Ectodermal cell (in vitro differentiated cells): ENCODE measurements at regions not wholly inside any gene's neighbourhood (a gene's known extent, or its start where the extent isn't known, plus 50 kb on each side); places are given as distances from the start of the nearest gene placed in this dataset.
"Not testable (repeated sequence)": the region's sequence is repeated elsewhere in the genome, so short reads cannot be mapped to it uniquely, and the experiment has no call there.

Source experiments
- H3K27ac ChIP-seq: 2 replicates; pipeline ENCODE4 v1.7.0; 2013; ENCODE audit warnings: mild to moderate bottlenecking, low read depth, low read length; ENCODE audit not compliant: insufficient read depth, poor library complexity, severe bottlenecking
- H3K27me3 ChIP-seq: 2 replicates; pipeline ENCODE4 v1.7.0; 2013; ENCODE audit warnings: mild to moderate bottlenecking, low read length; ENCODE audit not compliant: insufficient read depth, control insufficient read depth, poor library complexity, severe bottlenecking
- H3K36me3 ChIP-seq: one replicate; pipeline ENCODE4 v1.7.0; 2013; ENCODE audit warnings: low read length; ENCODE audit not compliant: control insufficient read depth, insufficient read depth
- H3K4me1 ChIP-seq: one replicate; pipeline ENCODE4 v1.7.0; 2013; ENCODE audit warnings: low read length; ENCODE audit not compliant: control insufficient read depth, insufficient read depth
- H3K4me3 ChIP-seq: 2 replicates; pipeline ENCODE4 v1.7.0; 2013; ENCODE audit warnings: low read depth, low read length, control low read depth; ENCODE audit not compliant: insufficient read depth
- H3K9me3 ChIP-seq: 2 replicates; pipeline ENCODE4 v1.7.0; 2013; ENCODE audit warnings: mild to moderate bottlenecking, low read length, moderate library complexity; ENCODE audit not compliant: control insufficient read depth
- WGBS, 2 experiments: methylation state at CpG; one replicate each; pipeline ENCODE4 v1.1.7; 2013; ENCODE audit warnings: missing lambda C conversion rate in 2 of 2; 5-methylcytosine and 5-hydroxymethylcytosine counted together

DNA sequence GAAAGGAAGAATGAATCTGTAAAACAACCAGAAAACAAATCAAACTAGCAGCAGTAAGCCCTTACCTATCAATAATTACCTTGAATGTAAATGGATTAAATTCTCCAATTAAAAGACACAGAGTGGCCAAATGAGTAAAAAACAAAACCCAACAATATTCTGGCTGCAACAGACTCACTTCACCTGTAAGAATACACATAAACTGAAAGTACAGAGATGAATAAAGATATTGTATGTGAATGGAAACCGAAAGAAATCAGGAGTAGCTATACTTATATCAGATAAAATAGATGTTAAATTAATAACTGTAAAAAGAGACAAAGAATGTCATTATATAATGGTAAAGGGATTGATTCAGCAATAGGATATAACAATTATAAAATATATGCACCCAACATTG, 514.5 kb upstream of the DPPA4 start:
- no peaks in the 10 kb centered on the region for H3K36me3 ChIP-seq
- H3K9me3 ChIP-seq: no peaks in the 10 kb centered on the region
- H3K4me3 ChIP-seq: no peak overlapping the region
- H3K27me3 ChIP-seq: no peaks in the 10 kb centered on the region
- H3K4me1 ChIP-seq: no peaks in the 10 kb centered on the region
- no peak overlapping the region for H3K27ac ChIP-seq
- no CpG with 5 or more reads among the region's 1 CpG for WGBS, 2 experiments

GRCh38 chr3:109852283-109852682, 514.9 kb upstream of the DPPA4 start:
- WGBS, 2 experiments: 100% methylated on average over 2 of the region's 3 CpGs; no CpG with 5 or more reads in 1 of the 2 experiments
- no peaks in the 10 kb centered on the region for H3K36me3 ChIP-seq

GRCh38 chr3:109853077-109853731, 515.9 kb upstream of the DPPA4 start:
- Histone ChIP-seq H3K9me3 (no peaks in the 10 kb centered on the region), H3K27me3 (no peaks in the 10 kb centered on the region), H3K4me1 (no peaks in the 10 kb centered on the region), H3K36me3 (no peaks in the 10 kb centered on the region), H3K27ac (no peak overlapping the region), H3K4me3 (no peak overlapping the region)
- 90 to 100% methylated on average over 2 of the region's 2 CpGs for WGBS, 2 experiments

More at GRCh38 chr3:109852283-109852682, 514.9 kb upstream of the DPPA4 start:
- H3K4me3 ChIP-seq: no peak overlapping the region
- no peaks in the 10 kb centered on the region for H3K9me3 ChIP-seq
- H3K4me1 ChIP-seq: no peaks in the 10 kb centered on the region
- no peaks in the 10 kb centered on the region for H3K27me3 ChIP-seq
- no peak overlapping the region for H3K27ac ChIP-seq

DNA sequence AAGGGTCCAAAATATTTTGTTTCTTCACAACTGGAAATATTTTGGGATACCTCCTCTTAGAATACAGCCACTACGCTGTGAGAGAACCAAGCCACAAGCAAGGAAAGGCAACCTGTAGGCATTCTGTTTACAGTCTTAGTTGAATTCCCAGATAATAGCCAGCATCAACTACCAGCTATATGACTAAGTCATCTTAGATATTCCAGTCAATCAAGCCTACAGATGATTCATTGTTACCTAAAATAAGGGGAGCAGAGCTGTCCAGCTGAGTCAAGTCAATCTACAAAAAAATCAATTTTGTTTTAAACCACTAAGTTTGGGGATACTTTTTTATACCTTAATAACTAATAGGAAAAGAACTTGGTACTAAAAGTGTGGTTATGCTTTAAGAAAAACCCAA, 526.4 kb upstream of the DPPA4 start:
- Histone ChIP-seq H3K4me1 (no peaks in the 10 kb centered on the region), H3K9me3 (no peaks in the 10 kb centered on the region), H3K27ac (no peak overlapping the region), H3K27me3 (no peaks in the 10 kb centered on the region), H3K36me3 (no peaks in the 10 kb centered on the region), H3K4me3 (no peak overlapping the region)
- WGBS, 2 experiments: 94 to 100% methylated on average over 1 of the region's 1 CpG

GRCh38 chr3:109864452-109864851, 527.1 kb upstream of the DPPA4 start:
- no peak overlapping the region for H3K27ac ChIP-seq
- H3K36me3 ChIP-seq: no peaks in the 10 kb centered on the region
- H3K4me3 ChIP-seq: no peak overlapping the region
- H3K27me3 ChIP-seq: no peaks in the 10 kb centered on the region
- H3K4me1 ChIP-seq: no peaks in the 10 kb centered on the region
- H3K9me3 ChIP-seq: no peaks in the 10 kb centered on the region

DNA sequence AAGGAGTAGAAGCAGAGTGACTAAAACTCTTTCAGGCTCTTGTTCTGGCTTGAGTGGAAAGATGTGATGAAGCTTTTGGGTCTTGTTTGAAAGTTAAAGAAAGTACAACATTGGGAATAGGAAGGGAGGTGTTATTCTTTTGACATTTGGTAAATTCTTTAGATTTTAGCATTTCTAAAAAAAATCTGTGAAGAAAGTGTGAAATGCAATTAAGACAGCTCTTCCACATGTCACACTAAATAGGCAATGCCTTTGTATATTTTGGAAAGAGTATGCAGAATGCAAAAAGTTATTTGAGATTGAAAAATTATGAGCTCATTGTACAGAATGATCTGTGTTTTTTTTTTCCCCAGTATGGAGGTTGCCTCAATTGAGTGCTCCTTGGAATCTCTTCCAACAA, 532.2 kb upstream of the DPPA4 start:
- no peaks in the 10 kb centered on the region for H3K27me3 ChIP-seq

DNA sequence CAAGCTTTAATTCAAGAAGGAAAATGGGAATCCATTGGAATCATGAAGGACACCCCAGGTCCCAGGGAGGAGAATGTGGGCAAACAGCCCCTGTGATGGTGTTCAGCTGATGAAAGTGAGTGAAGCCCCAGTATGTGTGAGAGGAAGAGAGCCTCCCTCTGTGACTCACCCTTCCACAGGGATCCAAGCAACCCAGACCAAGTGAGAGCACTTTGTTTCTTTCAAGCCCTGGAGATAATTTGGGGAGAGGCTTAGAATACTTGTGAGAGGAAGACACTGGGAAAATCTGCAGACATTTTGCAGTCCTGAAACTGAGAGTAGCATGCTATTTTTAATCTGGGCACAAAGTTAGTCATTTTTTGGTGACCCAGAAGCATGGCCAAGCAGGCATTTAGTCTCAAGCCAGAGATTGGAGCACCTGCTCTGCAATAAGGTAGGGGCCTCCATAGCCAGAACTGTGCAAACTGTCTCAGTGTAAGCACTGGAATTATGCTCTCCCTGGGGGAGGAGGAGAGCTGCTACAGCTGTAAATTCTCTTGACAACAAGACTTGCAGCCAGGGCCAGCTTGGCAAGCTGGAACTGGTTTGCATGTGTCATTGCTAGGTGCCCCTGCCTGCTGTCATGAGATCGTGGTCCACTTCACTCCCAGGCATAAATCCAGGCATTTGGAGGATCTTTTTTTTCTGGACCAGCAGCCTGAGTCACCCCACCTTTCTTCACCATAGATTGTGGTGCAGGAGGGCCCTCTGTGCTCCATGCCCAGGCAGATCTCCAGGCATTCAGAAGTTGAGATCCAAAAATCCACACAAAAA, 537.8 kb upstream of the DPPA4 start:
- Histone ChIP-seq H3K4me3 (no peak overlapping the region), H3K27ac (no peak overlapping the region), H3K27me3 (no peaks in the 10 kb centered on the region), H3K4me1 (no peaks in the 10 kb centered on the region), H3K36me3 (no peaks in the 10 kb centered on the region), H3K9me3 (no peaks in the 10 kb centered on the region)
- 93 to 96% methylated on average over 1 of the region's 1 CpG for whole genome bisulfite sequencing, 2 experiments

More for the DNA sequence above, 532.2 kb upstream of the DPPA4 start:
- H3K4me1 ChIP-seq: no peaks in the 10 kb centered on the region
- no peaks in the 10 kb centered on the region for H3K36me3 ChIP-seq
- H3K9me3 ChIP-seq: no peaks in the 10 kb centered on the region
- no peak overlapping the region for H3K4me3 ChIP-seq
- no peak overlapping the region for H3K27ac ChIP-seq

DNA sequence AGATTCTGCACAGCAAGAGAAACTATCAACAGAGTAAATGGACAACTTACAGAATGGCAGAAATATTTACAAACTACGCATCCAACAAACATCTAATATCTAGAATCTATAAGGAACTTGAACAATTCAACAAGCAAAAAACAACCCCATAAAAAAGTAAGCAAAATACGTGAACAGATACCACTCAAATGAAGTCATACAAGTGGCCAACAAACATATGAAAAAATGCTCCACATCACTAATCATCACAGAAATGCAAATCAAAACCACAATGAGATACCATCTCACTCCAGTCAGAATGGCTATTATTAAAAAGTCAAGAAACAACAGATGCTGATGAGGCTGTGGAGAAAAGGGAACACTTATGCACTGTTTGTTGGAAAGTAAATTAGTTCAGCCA, 540.3 kb upstream of the DPPA4 start:
- not testable (repeated sequence) for H3K9me3 ChIP-seq, H3K4me1 ChIP-seq, H3K36me3 ChIP-seq, H3K4me3 ChIP-seq, H3K27me3 ChIP-seq, H3K27ac ChIP-seq
- WGBS, 2 experiments: 85 to 89% methylated on average over 2 of the region's 2 CpGs

- no peaks in the 10 kb centered on the region for H3K9me3 ChIP-seq
- H3K27me3 ChIP-seq: no peaks in the 10 kb centered on the region
- no peak overlapping the region for H3K4me3 ChIP-seq
- no peaks in the 10 kb centered on the region for H3K36me3 ChIP-seq
- no peak overlapping the region for H3K27ac ChIP-seq
- no peaks in the 10 kb centered on the region for H3K4me1 ChIP-seq
These were observed 544.8 kb upstream of the DPPA4 start for GRCh38 chr3:109882144-109882543.

DNA sequence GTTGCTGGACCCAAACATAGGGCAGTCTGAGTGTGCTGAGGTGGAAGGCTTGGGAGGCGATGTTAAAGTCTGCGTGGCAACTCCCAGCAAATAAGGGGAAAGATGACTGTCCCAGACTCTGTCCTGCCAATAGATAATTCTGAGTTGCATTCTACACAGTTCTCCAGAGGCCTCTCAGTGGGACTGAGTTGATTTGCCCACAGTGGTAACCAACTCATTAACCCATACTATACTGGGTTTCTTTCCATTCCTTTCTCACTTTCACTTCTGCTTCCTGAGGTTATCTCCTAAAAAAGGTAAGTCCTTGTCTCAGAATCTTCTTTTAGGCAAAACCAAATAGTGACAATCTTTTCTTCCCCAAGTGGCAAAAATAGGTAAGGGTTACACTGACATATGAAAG, 549.9 kb upstream of the DPPA4 start:
- H3K27me3 ChIP-seq: no peaks in the 10 kb centered on the region
- H3K9me3 ChIP-seq: no peaks in the 10 kb centered on the region
- no peak overlapping the region for H3K4me3 ChIP-seq
- WGBS, 2 experiments: 94 to 98% methylated on average over 2 of the region's 2 CpGs
- H3K36me3 ChIP-seq: no peaks in the 10 kb centered on the region
- no peak overlapping the region for H3K27ac ChIP-seq
- H3K4me1 ChIP-seq: no peaks in the 10 kb centered on the region
